Endothelial cell of umbilical vein (primary cell): ENCODE measurements at regions not wholly inside any gene's neighbourhood (a gene's known extent, or its start where the extent isn't known, plus 50 kb on each side); places are given as distances from the start of the nearest gene placed in this dataset.

ENCODE experiments used
- BruUV-seq: library from RNA; stranded (reverse); fragments of 400-500 nt; replicated peaks from 2 replicates; lab custom pipeline; 2021; lab: Mats Ljungman, UMichigan
- CTCF ChIA-PET: fragments of 300-600, 350-600 bp; sonication (Branson Sonifier 250); formaldehyde crosslinking; loops from one replicate; lab custom pipeline; 2021; ENCODE audit warnings: antibody characterized with exemption, inconsistent platforms; lab: Charles Lee
- POLR2A ChIA-PET: fragments of 300-600, 350-600 bp; sonication (Branson Sonifier 250); formaldehyde crosslinking; loops from one replicate; lab custom pipeline; 2021; ENCODE audit warnings: antibody characterized with exemption, inconsistent platforms; lab: Charles Lee
- DNase-seq: peaks from one replicate; pipeline ENCODE4 v3.0.0-alpha.2; 2011; ENCODE audit warnings: low read depth, low spot score
- FAIRE-seq: peaks from 2 replicates; lab custom pipeline; 2011; peaks lifted over from hg19 to GRCh38; lab: Jason Lieb, UNC
- H2AFZ ChIP-seq: 2 replicates; pipeline ENCODE4 v1.6.0; 2012; ENCODE audit warnings: low read depth, low read length, control low read depth, inconsistent platforms
- H3K27ac ChIP-seq: 2 replicates; pipeline ENCODE4 v1.5.1; 2011; ENCODE audit warnings: low read depth, mild to moderate bottlenecking, control low read depth, low read length, moderate library complexity; ENCODE audit not compliant: insufficient read depth
- H3K27me3 ChIP-seq, 2 experiments: 2 replicates each; pipeline versions ENCODE4 v1.6.0 to v1.6.1; 2011; ENCODE audit warnings: low read length in 2 of 2, mixed read lengths in 1 of 2; ENCODE audit not compliant: control insufficient read depth in 2 of 2, insufficient read depth in 2 of 2
- H3K36me3 ChIP-seq, 2 experiments: 2 replicates in 1 of 2; 3 replicates in 1 of 2; pipeline ENCODE4 v1.5.1; 2011; ENCODE audit warnings: low read length in 2 of 2, mild to moderate bottlenecking in 1 of 2, moderate library complexity in 1 of 2; ENCODE audit not compliant: control insufficient read depth in 2 of 2, insufficient read depth in 2 of 2; ENCODE audit errors: extremely low read depth in 1 of 2
- H3K4me1 ChIP-seq: 3 replicates; pipeline ENCODE4 v1.5.1; 2011; ENCODE audit warnings: mild to moderate bottlenecking, low read length; ENCODE audit not compliant: control insufficient read depth, insufficient read depth; ENCODE audit errors: extremely low read depth
- H3K4me2 ChIP-seq: 2 replicates; pipeline ENCODE4 v1.6.1; 2011; ENCODE audit warnings: low read length, control low read depth, mixed read lengths; ENCODE audit not compliant: insufficient read depth
- H3K4me3 ChIP-seq, 3 experiments: fragments of 200-600 bp in 1 of 3; sonication (generic), shearing (Covaris generic) in 1 of 3; replicated peaks in 1 of 3; 2 replicates each; pipeline ENCODE4 v1.5.1; 2011 to 2016; ENCODE audit warnings: control low read depth in 3 of 3, low read length in 3 of 3, mild to moderate bottlenecking in 2 of 3, inconsistent platforms in 1 of 3, low read depth in 1 of 3, moderate library complexity in 1 of 3; ENCODE audit not compliant: insufficient read depth in 1 of 3
- H3K79me2 ChIP-seq: 2 replicates; pipeline ENCODE4 v1.6.0; 2012; ENCODE audit warnings: low read length, inconsistent platforms; ENCODE audit not compliant: control insufficient read depth, insufficient read depth
- H3K9ac ChIP-seq: replicated peaks from 2 replicates; pipeline ENCODE3; 2011; ENCODE audit warnings: low read length, control low read depth; ENCODE audit not compliant: insufficient read depth; ENCODE audit errors: extremely low read depth
- H3K9me1 ChIP-seq: replicated peaks from 3 replicates; pipeline ENCODE4 v1.6.0; 2011; ENCODE audit warnings: mild to moderate bottlenecking, low read length; ENCODE audit not compliant: control insufficient read depth, insufficient read depth; ENCODE audit errors: extremely low read depth
- H3K9me3 ChIP-seq: replicated peaks from 2 replicates; pipeline ENCODE4 v1.5.1; 2012; ENCODE audit warnings: low read length, inconsistent platforms; ENCODE audit not compliant: control insufficient read depth, insufficient read depth
- H4K20me1 ChIP-seq: replicated peaks from 2 replicates; pipeline ENCODE3; 2011; ENCODE audit warnings: mild to moderate bottlenecking, low read length; ENCODE audit not compliant: control insufficient read depth, insufficient read depth; ENCODE audit errors: extremely low read depth
- EZH2 ChIP-seq: IDR thresholded peaks from 2 replicates; pipeline ENCODE4 v1.6.1; 2012; ENCODE audit warnings: borderline replicate concordance, low read depth, mild to moderate bottlenecking, moderate library complexity, low read length, inconsistent platforms; ENCODE audit not compliant: severe bottlenecking
- FOS ChIP-seq: IDR thresholded peaks from 2 replicates; pipeline ENCODE4 v1.6.1; 2011; ENCODE audit warnings: mild to moderate bottlenecking, low read length, moderate library complexity, borderline replicate concordance; ENCODE audit not compliant: insufficient read depth
- GATA2 ChIP-seq: IDR thresholded peaks from 2 replicates; pipeline ENCODE4 v1.7.0; 2011; ENCODE audit warnings: low read depth, mild to moderate bottlenecking, moderate library complexity, mixed read lengths, low read length; ENCODE audit not compliant: insufficient read length, insufficient read depth
- JUN ChIP-seq: IDR thresholded peaks from 2 replicates; pipeline ENCODE4 v1.6.1; 2011; ENCODE audit warnings: borderline replicate concordance, low read depth; ENCODE audit not compliant: insufficient read length, insufficient read depth
- MYC ChIP-seq: IDR thresholded peaks from one replicate; pipeline ENCODE4 v1.6.1; 2011; ENCODE audit warnings: mild to moderate bottlenecking, low read depth, low read length
- POLR2A ChIP-seq: IDR thresholded peaks from 2 replicates; pipeline ENCODE4 v1.6.1; 2012; ENCODE audit warnings: low read depth, mild to moderate bottlenecking, control low read depth, low read length
- POLR2AphosphoS5 ChIP-seq: IDR thresholded peaks from 2 replicates; pipeline ENCODE4 v1.6.1; 2012; ENCODE audit warnings: low read depth, mild to moderate bottlenecking, control low read depth, low read length, moderate library complexity; ENCODE audit not compliant: insufficient read depth
- dilution Hi-C: fragments of 300-500 bp; cut with MboI; formaldehyde crosslinking; loops from one replicate; pipeline ENCODE4 v1.15.0; 2019; ENCODE audit warnings: low sequenced_read_pairs; ENCODE audit not compliant: extremely low pct_ligation_motif_present
- intact Hi-C: fragments of 100-400 bp; cut with micrococcal nuclease; formaldehyde crosslinking; loops from one replicate; pipeline ENCODE4 v1.10.0; 2022
- TF ChIP-seq, protein P1 (sequence below): IDR thresholded peaks from 2 replicates; pipeline ENCODE4 v1.6.1; 2011; ENCODE audit not compliant: insufficient read depth, insufficient read length
- TF ChIP-seq, protein P2 (sequence below), 2 donors: IDR thresholded peaks; 1 replicate in 1 of 2; 2 replicates in 1 of 2; pipeline ENCODE4 v1.5.1; 2011; ENCODE audit warnings: low read length in 2 of 2, mild to moderate bottlenecking in 2 of 2, moderate library complexity in 2 of 2, control low read depth in 1 of 2, inconsistent platforms in 1 of 2, low read depth in 1 of 2; ENCODE audit not compliant: insufficient read depth in 1 of 2; ENCODE audit errors: extremely low read depth in 1 of 2

DNA sequence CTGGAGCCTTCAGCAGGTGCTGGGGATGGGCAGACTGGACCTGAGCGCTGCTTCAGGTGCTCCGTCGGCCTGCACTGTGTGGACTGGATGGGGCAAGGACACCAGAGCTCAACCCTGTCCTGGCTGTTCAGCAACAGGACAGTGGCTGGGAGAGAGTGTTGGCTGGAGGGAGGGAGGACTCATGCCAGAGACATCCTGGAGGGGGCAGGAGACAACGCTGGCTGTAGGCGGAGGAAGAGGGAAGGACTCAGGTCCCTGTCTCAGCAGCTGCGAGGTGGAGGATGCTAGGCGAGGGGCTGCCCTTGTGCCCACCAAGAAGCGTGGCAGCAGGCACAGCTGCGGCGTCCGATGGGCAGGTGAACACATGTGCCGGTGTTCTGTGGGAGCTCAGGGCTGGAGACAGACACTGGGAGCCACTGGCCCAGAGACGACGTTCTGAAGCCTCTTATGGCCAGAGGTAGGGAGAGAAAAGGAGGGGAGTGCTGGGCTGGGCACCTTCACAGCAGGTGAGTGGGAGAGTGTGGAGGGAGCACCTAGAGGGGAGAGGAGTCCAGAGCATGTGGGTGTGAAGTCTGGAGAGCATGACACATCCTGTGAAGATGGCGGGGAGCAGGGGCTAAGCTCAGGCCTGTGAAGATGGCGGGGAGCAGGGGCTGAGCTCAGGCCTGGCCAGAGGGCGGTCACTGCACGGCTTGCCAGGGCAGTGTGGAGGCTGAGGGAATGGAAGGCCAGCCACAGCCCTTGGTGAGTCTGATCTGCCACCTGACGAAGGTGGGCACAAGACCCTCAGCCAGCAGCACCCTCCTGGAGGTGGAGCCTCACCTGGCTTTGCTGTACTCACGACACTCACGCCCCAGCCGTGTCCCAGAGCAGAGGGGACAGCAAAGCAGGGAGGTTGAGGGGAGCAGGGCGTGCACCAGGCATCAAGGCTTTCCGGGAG, 79.1 kb upstream of the FCN1 start:
- H3K9me1 ChIP-seq = no peaks in the 10 kb centered on the region
- POLR2A ChIA-PET = no interaction called here
- no peaks in the 10 kb centered on the region for H4K20me1 ChIP-seq
- BruUV-seq = no TSS peak
- H3K4me1 ChIP-seq = no peaks in the 10 kb centered on the region
- H3K79me2 ChIP-seq = no peaks in the 10 kb centered on the region
- no peaks in the 10 kb centered on the region for H3K27me3 ChIP-seq
- TF ChIP-seq, protein P1, sequence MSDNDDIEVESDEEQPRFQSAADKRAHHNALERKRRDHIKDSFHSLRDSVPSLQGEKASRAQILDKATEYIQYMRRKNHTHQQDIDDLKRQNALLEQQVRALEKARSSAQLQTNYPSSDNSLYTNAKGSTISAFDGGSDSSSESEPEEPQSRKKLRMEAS = no peak
- TF ChIP-seq EZH2 (no peak), POLR2AphosphoS5 (no peak), GATA2 (no peak), FOS (no peak), POLR2A (no peak), MYC (no peak), JUN (no peak)
- TF ChIP-seq, protein P2, sequence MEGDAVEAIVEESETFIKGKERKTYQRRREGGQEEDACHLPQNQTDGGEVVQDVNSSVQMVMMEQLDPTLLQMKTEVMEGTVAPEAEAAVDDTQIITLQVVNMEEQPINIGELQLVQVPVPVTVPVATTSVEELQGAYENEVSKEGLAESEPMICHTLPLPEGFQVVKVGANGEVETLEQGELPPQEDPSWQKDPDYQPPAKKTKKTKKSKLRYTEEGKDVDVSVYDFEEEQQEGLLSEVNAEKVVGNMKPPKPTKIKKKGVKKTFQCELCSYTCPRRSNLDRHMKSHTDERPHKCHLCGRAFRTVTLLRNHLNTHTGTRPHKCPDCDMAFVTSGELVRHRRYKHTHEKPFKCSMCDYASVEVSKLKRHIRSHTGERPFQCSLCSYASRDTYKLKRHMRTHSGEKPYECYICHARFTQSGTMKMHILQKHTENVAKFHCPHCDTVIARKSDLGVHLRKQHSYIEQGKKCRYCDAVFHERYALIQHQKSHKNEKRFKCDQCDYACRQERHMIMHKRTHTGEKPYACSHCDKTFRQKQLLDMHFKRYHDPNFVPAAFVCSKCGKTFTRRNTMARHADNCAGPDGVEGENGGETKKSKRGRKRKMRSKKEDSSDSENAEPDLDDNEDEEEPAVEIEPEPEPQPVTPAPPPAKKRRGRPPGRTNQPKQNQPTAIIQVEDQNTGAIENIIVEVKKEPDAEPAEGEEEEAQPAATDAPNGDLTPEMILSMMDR (IDR thresholded peaks at IDR 0.05; ENCODE audit: extremely low read depth in 1 of 2, insufficient read depth in 1 of 2, low read depth in 1 of 2, low read length in 2 of 2) = no peak
- H3K9me3 ChIP-seq = peaks cover 3% of the 10 kb centered on the region
- no peak overlapping the region for H3K9ac ChIP-seq
- no peak overlapping the region for H3K4me3 ChIP-seq
- CTCF ChIA-PET = no interaction called here
- intact Hi-C loops = no loop called here
- dilution Hi-C loops = no loop called here
- FAIRE-seq = no peak
- no peak overlapping the region for H3K4me2 ChIP-seq
- H2AFZ ChIP-seq = no peak overlapping the region
- H3K36me3 ChIP-seq = no peaks in the 10 kb centered on the region
- no peak for DNase-seq
- no peak overlapping the region for H3K27ac ChIP-seq
